ENCODE measurements at regions not wholly inside any gene's neighbourhood (a gene's known extent, or its start where the extent isn't known, plus 50 kb on each side); places are given as distances from the start of the nearest gene placed in this dataset.

DNA sequence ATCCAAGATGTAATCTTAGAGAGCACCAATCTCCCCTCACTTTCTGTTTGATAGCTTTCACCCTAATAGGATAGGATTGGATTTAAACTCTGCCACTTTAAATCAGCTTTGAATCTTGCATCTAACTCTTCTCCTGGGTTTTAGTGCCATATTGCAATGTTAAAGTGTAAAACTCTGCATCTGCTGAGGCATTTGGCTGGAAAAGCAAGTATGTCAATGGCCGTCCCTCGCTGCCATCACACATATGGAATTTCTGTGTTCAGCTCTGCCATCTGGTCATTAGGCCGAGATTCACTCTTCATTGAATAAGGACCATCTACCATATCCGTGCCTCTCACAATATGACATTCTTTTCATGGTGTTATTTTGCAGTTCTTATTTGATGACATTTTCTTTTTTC lies 728.1 kb upstream of the PIK3C3 start:
- no peak overlapping the region for H3K4me3 ChIP-seq (ENCODE audit: low read depth, low read length)
- TF ChIP-seq, protein P1, sequence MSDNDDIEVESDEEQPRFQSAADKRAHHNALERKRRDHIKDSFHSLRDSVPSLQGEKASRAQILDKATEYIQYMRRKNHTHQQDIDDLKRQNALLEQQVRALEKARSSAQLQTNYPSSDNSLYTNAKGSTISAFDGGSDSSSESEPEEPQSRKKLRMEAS (IDR thresholded peaks at IDR 0.05; ENCODE audit: low read depth, low read length), result no peak
- TF ChIP-seq POLR2A (IDR thresholded peaks at IDR 0.05; ENCODE audit: extremely low read depth, insufficient read length), result no peak
- TF ChIP-seq, protein P2, sequence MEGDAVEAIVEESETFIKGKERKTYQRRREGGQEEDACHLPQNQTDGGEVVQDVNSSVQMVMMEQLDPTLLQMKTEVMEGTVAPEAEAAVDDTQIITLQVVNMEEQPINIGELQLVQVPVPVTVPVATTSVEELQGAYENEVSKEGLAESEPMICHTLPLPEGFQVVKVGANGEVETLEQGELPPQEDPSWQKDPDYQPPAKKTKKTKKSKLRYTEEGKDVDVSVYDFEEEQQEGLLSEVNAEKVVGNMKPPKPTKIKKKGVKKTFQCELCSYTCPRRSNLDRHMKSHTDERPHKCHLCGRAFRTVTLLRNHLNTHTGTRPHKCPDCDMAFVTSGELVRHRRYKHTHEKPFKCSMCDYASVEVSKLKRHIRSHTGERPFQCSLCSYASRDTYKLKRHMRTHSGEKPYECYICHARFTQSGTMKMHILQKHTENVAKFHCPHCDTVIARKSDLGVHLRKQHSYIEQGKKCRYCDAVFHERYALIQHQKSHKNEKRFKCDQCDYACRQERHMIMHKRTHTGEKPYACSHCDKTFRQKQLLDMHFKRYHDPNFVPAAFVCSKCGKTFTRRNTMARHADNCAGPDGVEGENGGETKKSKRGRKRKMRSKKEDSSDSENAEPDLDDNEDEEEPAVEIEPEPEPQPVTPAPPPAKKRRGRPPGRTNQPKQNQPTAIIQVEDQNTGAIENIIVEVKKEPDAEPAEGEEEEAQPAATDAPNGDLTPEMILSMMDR (IDR thresholded peaks at IDR 0.05; ENCODE audit: low read depth, low read length), result no peak
- TF ChIP-seq MYC (IDR thresholded peaks at IDR 0.05; ENCODE audit: low read depth, low read length), result no peak
- no peak for DNase-seq (ENCODE audit: low read depth)

DNA sequence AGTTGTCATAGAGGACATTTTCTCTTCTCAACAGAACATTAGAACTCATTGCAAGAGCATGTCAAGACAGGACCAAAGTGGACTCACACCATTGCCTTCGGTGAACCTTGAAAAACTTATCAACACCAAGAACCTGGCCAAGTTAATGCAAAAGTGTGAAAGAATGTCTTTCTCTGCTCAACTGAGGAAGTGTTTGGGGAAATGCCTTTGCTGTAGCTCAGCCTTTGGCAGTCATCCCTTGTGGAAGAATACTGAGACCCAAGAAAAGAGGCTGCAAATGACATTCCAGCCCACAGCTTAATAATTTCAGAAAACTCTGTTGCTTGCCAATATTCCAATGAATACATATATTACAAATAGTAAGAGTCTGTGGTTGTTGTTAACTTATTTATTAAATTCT lies 728.8 kb upstream of the PIK3C3 start:
- no peak overlapping the region for H3K4me3 ChIP-seq (ENCODE audit: low read depth, low read length)
- DNase-seq (ENCODE audit: low read depth), result no peak
- TF ChIP-seq MYC (IDR thresholded peaks at IDR 0.05; ENCODE audit: low read depth, low read length), result no peak

DNA sequence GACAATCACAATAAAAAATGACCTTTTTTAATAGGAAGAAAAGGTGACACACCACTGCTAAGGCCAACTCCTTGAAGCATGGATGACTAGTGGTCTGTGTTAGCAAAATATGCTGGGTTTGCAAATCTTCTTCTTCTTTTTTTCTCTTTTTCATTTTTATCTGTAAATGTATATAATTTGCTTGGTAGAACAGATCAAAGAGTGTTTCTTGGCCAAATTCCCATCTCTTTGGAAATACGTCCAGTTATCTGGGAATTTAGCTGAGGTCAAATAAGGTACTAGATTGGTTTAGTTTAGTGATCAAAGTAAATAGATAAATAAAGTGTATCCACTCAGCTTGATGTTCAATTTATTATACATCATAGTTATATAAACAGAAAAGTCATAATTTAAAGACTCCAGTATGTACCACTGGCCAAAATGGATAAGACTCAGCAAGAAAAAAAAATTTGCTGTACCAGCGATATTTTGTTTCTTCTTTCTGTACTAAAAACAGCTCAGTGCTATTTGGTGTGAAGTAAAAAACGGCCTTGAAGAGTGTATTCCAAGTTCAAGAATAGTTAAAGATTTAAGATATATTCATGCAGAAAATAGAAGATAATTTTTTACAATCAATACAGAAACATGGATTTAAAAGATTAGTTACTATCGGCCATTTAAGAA lies 738.6 kb upstream of the PIK3C3 start:
- TF ChIP-seq, protein P1 (IDR thresholded peaks at IDR 0.05; ENCODE audit: low read depth, low read length), result no peak
- TF ChIP-seq, protein P2 (IDR thresholded peaks at IDR 0.05; ENCODE audit: low read depth, low read length), result no peak
- TF ChIP-seq POLR2A (IDR thresholded peaks at IDR 0.05; ENCODE audit: extremely low read depth, insufficient read length) (no peak), MYC (IDR thresholded peaks at IDR 0.05; ENCODE audit: low read depth, low read length) (no peak)
- DNase-seq (ENCODE audit: low read depth), result no peak
- no peak overlapping the region for H3K4me3 ChIP-seq (ENCODE audit: low read depth, low read length)

DNA sequence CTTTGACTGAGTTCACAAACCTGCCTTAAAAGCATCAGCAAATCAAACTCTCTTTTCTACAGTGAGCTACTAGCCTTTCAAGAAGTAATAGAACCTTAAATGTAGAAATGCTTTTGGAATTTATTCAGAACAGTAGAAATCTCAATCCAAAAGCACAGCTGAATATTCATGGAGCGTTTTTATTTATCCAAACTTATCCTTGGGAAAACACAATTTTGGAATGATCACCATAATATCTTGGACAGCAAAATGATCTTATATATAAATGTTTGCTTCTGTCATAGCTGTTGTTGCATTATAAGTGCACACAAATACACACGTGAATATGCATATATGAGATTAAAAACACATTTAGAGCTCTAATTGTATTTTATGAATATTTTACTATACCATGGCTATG lies 747.3 kb upstream of the PIK3C3 start:
- TF ChIP-seq POLR2A (IDR thresholded peaks at IDR 0.05; ENCODE audit: extremely low read depth, insufficient read length) (no peak), MYC (IDR thresholded peaks at IDR 0.05; ENCODE audit: low read depth, low read length) (no peak)
- TF ChIP-seq, protein P2 (IDR thresholded peaks at IDR 0.05; ENCODE audit: low read depth, low read length), result no peak
- TF ChIP-seq, protein P1 (IDR thresholded peaks at IDR 0.05; ENCODE audit: low read depth, low read length), result no peak
- no peak overlapping the region for H3K4me3 ChIP-seq (ENCODE audit: low read depth, low read length)
- no peak for DNase-seq (ENCODE audit: low read depth)

DNA sequence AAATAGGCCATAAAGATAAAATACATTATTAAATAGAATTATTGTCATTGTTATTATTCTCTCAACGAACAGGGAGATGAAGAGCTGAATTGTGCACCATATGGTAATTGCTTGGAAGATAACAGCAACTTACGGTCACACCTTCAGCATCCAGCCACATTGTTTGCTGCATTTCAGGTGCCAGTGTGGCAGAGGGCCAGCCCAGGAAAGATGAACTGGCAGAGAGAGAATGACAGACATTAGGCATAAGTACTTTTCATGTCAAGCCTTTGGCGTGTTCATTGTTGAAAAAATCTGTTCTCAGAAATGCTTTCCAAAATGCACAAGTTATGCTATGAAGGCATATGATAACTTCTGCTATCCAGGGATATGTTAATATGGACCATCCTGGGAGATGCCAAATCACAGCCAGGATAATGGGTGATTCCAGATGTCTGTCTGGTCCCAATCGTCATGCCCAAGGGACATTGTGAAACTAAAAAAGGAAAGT lies 748.6 kb upstream of the PIK3C3 start:
- TF ChIP-seq, protein P1 (IDR thresholded peaks at IDR 0.05; ENCODE audit: low read depth, low read length), result no peak
- no peak for TF ChIP-seq MYC (IDR thresholded peaks at IDR 0.05; ENCODE audit: low read depth, low read length)
- TF ChIP-seq POLR2A (IDR thresholded peaks at IDR 0.05; ENCODE audit: extremely low read depth, insufficient read length), result no peak
- TF ChIP-seq, protein P2 (IDR thresholded peaks at IDR 0.05; ENCODE audit: low read depth, low read length), result no peak
- H3K4me3 ChIP-seq (ENCODE audit: low read depth, low read length), result no peak overlapping the region
- DNase-seq (ENCODE audit: low read depth), result no peak

DNA sequence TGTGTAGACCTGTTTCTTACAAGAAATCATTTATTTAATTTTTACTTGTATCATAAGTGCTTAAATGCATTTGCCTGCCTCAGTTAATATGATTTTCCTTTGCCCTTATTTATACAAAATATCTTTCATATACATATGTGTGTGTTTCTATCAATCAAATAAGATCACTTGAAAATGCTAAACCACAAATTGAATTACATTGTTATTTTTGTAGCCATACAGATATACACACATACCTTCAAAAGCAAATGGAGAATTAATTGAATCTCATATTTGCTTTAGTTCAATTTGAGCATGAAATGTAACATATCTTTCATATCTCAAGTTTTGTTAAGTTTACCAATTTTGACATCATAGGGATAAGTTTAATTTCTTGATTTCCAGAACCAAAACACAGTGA lies 755.8 kb upstream of the PIK3C3 start:
- DNase-seq (ENCODE audit: low read depth), result no peak
- H3K4me3 ChIP-seq (ENCODE audit: low read depth, low read length), result no peak overlapping the region
- no peak for TF ChIP-seq MYC (IDR thresholded peaks at IDR 0.05; ENCODE audit: low read depth, low read length)
- TF ChIP-seq, protein P1 (IDR thresholded peaks at IDR 0.05; ENCODE audit: low read depth, low read length), result no peak
- TF ChIP-seq, protein P2 (IDR thresholded peaks at IDR 0.05; ENCODE audit: low read depth, low read length), result no peak
- TF ChIP-seq POLR2A (IDR thresholded peaks at IDR 0.05; ENCODE audit: extremely low read depth, insufficient read length), result no peak
